SK-N-SH (cell line): ENCODE measurements at regions not wholly inside any gene's neighbourhood (a gene's known extent, or its start where the extent isn't known, plus 50 kb on each side); places are given as distances from the start of the nearest gene placed in this dataset.

Experiments
- CTCF ChIA-PET: fragments of 300-600, 350-600 bp; formaldehyde crosslinking; extraction: SDS; loops from one replicate; lab custom pipeline; 2021; lab: Yijun Ruan, JAX
- POLR2A ChIA-PET: fragments of 350-600 bp; sonication (Branson Sonifier 250); formaldehyde crosslinking; extraction: SDS; loops from one replicate; lab custom pipeline; 2020; ENCODE audit warnings: antibody characterized with exemption, inconsistent platforms; lab: Yijun Ruan, JAX
- DNase-seq: peaks from one replicate; pipeline ENCODE4 v3.0.0; 2012
- H2AFZ ChIP-seq: fragments of 200-600 bp; sonication (generic); 2 replicates; pipeline ENCODE4 v1.8.1; 2016; ENCODE audit warnings: antibody characterized with exemption, mild to moderate bottlenecking, low read depth
- H3F3A ChIP-seq: fragments of 200-600 bp; sonication (generic); replicated peaks from 2 replicates; pipeline ENCODE3; 2016; ENCODE audit warnings: antibody characterized with exemption, mild to moderate bottlenecking; ENCODE audit not compliant: insufficient read depth
- H3K27ac ChIP-seq, 2 experiments: fragments of 200-500 bp in 1 of 2; fragments of 200-600 bp in 1 of 2; sonication (Bioruptor generic) in 1 of 2; sonication (generic), shearing (Covaris generic) in 1 of 2; 2 replicates each; pipeline versions ENCODE4 v1.5.1 to v1.6.1; 2014 to 2016; ENCODE audit warnings: low read depth in 2 of 2, inconsistent platforms in 1 of 2, low read length in 1 of 2, mild to moderate bottlenecking in 1 of 2, mixed read lengths in 1 of 2
- H3K27me3 ChIP-seq: fragments of 200-600 bp; sonication (generic), shearing (Covaris generic); 2 replicates; pipeline ENCODE4 v1.6.1; 2016; ENCODE audit warnings: mixed run types; ENCODE audit not compliant: insufficient read depth
- H3K36me3 ChIP-seq, 2 experiments: fragments of 200-500 bp in 1 of 2; fragments of 200-600 bp in 1 of 2; sonication (Bioruptor generic) in 1 of 2; sonication (generic) in 1 of 2; replicated peaks in 1 of 2; 2 replicates each; pipeline versions ENCODE3 to v1.5.1; 2014 to 2016; ENCODE audit warnings: low read length in 1 of 2, mild to moderate bottlenecking in 1 of 2; ENCODE audit not compliant: insufficient read depth in 2 of 2, control insufficient read depth in 1 of 2
- H3K4me1 ChIP-seq, 2 experiments: fragments of 200-500 bp in 1 of 2; fragments of 200-600 bp in 1 of 2; sonication (Bioruptor generic) in 1 of 2; sonication (generic), shearing (Covaris generic) in 1 of 2; 2 replicates each; pipeline versions ENCODE4 v1.5.1 to v1.6.1; 2014 to 2016; ENCODE audit warnings: low read depth in 1 of 2, low read length in 1 of 2, mixed run types in 1 of 2; ENCODE audit not compliant: insufficient read depth in 2 of 2, control insufficient read depth in 1 of 2
- H3K4me2 ChIP-seq: fragments of 200-600 bp; sonication (generic), shearing (Covaris generic); 2 replicates; pipeline ENCODE4 v1.6.1; 2017; ENCODE audit warnings: mixed run types
- H3K4me3 ChIP-seq, 2 experiments: fragments of 200-500 bp in 1 of 2; fragments of 200-600 bp in 1 of 2; sonication (Bioruptor generic) in 1 of 2; sonication (generic), shearing (Covaris generic) in 1 of 2; 2 replicates each; pipeline versions ENCODE4 v1.5.1 to v1.8.1; 2014 to 2016; ENCODE audit warnings: low read depth in 2 of 2, inconsistent platforms in 1 of 2, low read length in 1 of 2, mild to moderate bottlenecking in 1 of 2, mixed read lengths in 1 of 2, moderate library complexity in 1 of 2
- H3K79me2 ChIP-seq: fragments of 200-600 bp; sonication (generic); 2 replicates; pipeline ENCODE4 v1.8.1; 2017; ENCODE audit warnings: mild to moderate bottlenecking; ENCODE audit not compliant: insufficient read depth
- H3K9ac ChIP-seq: fragments of 200-600 bp; sonication (generic); 2 replicates; pipeline ENCODE4 v1.6.1; 2017; ENCODE audit warnings: mixed run types
- H3K9me2 ChIP-seq: fragments of 200-600 bp; sonication (generic); 2 replicates; pipeline ENCODE4 v1.6.1; 2017; ENCODE audit warnings: mixed run types
- H3K9me3 ChIP-seq: fragments of 200-600 bp; sonication (generic); 2 replicates; pipeline ENCODE4 v1.6.1; 2017; ENCODE audit warnings: mixed run types, mild to moderate bottlenecking, moderate library complexity
- H4K20me1 ChIP-seq: fragments of 200-600 bp; sonication (generic); 2 replicates; pipeline ENCODE4 v1.6.1; 2017; ENCODE audit warnings: mild to moderate bottlenecking, mixed run types; ENCODE audit not compliant: insufficient read depth
- EP300 ChIP-seq, 2 experiments: IDR thresholded peaks; 2 replicates each; pipeline versions ENCODE4 v1.4.0 to v1.6.1; 2012; ENCODE audit warnings: borderline replicate concordance in 1 of 2, low read depth in 1 of 2, low read length in 1 of 2
- NFIC ChIP-seq: IDR thresholded peaks from 2 replicates; pipeline ENCODE4 v1.4.0; 2012; ENCODE audit warnings: borderline replicate concordance
- NRF1 ChIP-seq: IDR thresholded peaks from 2 replicates; pipeline ENCODE4 v1.6.1; 2012; ENCODE audit warnings: low read depth, mild to moderate bottlenecking, low read length
- POLR2AphosphoS5 ChIP-seq: IDR thresholded peaks from 2 replicates; pipeline ENCODE4 v1.6.1; 2012; ENCODE audit warnings: low read depth, low read length
- RAD21 ChIP-seq: IDR thresholded peaks from 2 replicates; pipeline ENCODE4 v1.6.1; 2012; ENCODE audit warnings: mild to moderate bottlenecking, low read length
- RCOR1 ChIP-seq: fragments of 150-350 bp; IDR thresholded peaks from 2 replicates; pipeline ENCODE4 v1.6.1; 2017; ENCODE audit warnings: antibody characterized with exemption, low read length
- RFX5 ChIP-seq: IDR thresholded peaks from 2 replicates; pipeline ENCODE4 v1.6.1; 2012; ENCODE audit warnings: mild to moderate bottlenecking, improper control_type of control experiment, low read length
- TCF12 ChIP-seq: IDR thresholded peaks from 2 replicates; pipeline ENCODE4 v1.4.0; 2012
- TEAD4 ChIP-seq: IDR thresholded peaks from 2 replicates; pipeline ENCODE4 v1.4.0; 2012; ENCODE audit warnings: mild to moderate bottlenecking, borderline replicate concordance; ENCODE audit not compliant: insufficient read depth
- WGBS: methylation state at CpG from one replicate; pipeline ENCODE4 v1.1.6; 2017; ENCODE audit warnings: low lambda C conversion rate; 5-methylcytosine and 5-hydroxymethylcytosine counted together
- TF ChIP-seq, protein P1 (sequence below): fragments of 150-350 bp; IDR thresholded peaks from 2 replicates; pipeline ENCODE4 v1.6.1; 2017; ENCODE audit warnings: antibody characterized with exemption, low read length, low read depth, borderline replicate concordance
- TF ChIP-seq, protein P2 (sequence below): IDR thresholded peaks from 2 replicates; pipeline ENCODE4 v1.4.0; 2012; ENCODE audit warnings: low read depth, borderline replicate concordance
- TF ChIP-seq, protein P3 (sequence below): IDR thresholded peaks from 2 replicates; pipeline ENCODE4 v1.4.0; 2012; ENCODE audit warnings: low read depth, borderline replicate concordance

GRCh38 chr18:30121397-30121796 lies 921.1 kb downstream of the DSC3 start:
- no peaks in the 10 kb centered on the region for H3F3A ChIP-seq
- H3K9me2 ChIP-seq = no peaks in the 10 kb centered on the region
- H3K4me1 ChIP-seq = no peaks in the 10 kb centered on the region
- no peaks in the 10 kb centered on the region for H3K9me3 ChIP-seq
- H4K20me1 ChIP-seq = no peaks in the 10 kb centered on the region
- no peak for TF ChIP-seq RAD21
- TF ChIP-seq, protein P1, sequence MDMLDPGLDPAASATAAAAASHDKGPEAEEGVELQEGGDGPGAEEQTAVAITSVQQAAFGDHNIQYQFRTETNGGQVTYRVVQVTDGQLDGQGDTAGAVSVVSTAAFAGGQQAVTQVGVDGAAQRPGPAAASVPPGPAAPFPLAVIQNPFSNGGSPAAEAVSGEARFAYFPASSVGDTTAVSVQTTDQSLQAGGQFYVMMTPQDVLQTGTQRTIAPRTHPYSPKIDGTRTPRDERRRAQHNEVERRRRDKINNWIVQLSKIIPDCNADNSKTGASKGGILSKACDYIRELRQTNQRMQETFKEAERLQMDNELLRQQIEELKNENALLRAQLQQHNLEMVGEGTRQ = no peak
- no peak for TF ChIP-seq POLR2AphosphoS5
- H3K27me3 ChIP-seq = no peaks in the 10 kb centered on the region
- no peak for DNase-seq
- ChIA-PET CTCF (no interaction called here), POLR2A (no interaction called here)
- 5% methylated on average over 1 of the region's 1 CpG for WGBS
- H3K27ac ChIP-seq = no peak overlapping the region
- H2AFZ ChIP-seq = no peak overlapping the region
- H3K79me2 ChIP-seq = no peaks in the 10 kb centered on the region
- no peaks in the 10 kb centered on the region for H3K36me3 ChIP-seq
- H3K4me2 ChIP-seq = no peak overlapping the region
- H3K9ac ChIP-seq = no peak overlapping the region
- no peak overlapping the region for H3K4me3 ChIP-seq

DNA sequence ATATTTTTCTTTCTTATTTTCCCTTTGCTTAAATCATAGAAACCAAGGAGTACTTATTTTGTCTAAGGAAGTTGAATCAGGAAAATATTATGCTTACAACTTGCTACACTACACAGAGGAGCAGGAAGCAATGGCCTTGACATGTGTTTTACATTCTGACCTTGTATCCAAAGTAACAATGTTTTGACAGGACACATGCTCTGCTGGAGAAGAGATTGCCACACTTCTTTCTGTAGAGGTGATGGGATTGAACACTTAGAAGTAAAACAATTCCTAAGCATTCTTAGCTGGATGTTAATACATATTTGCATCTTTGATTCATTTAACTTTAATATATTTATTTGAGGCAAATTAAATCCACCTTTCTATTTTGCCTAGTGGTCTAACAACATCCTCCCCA lies 929.1 kb downstream of the DSC3 start:
- H3K4me2 ChIP-seq = no peak overlapping the region
- H3K9ac ChIP-seq = no peak overlapping the region
- no peaks in the 10 kb centered on the region for H3K4me1 ChIP-seq
- no peaks in the 10 kb centered on the region for H3K36me3 ChIP-seq
- POLR2A ChIA-PET = no interaction called here
- H3K4me3 ChIP-seq = no peak overlapping the region
- CTCF ChIA-PET = no interaction called here
- H3K27ac ChIP-seq = no peak overlapping the region
- no peaks in the 10 kb centered on the region; the same call in 1 of the 2 replicates for H3K9me2 ChIP-seq
- H2AFZ ChIP-seq = no peak overlapping the region
- DNase-seq = no peak
- H3K79me2 ChIP-seq = no peaks in the 10 kb centered on the region
- no peak for TF ChIP-seq EP300 (IDR thresholded peaks at IDR 0.05; ENCODE audit: borderline replicate concordance in 1 of 2, low read depth in 1 of 2, low read length in 1 of 2)
- TF ChIP-seq RCOR1 = no peak
- no peak for TF ChIP-seq NRF1
- TF ChIP-seq, protein P2, sequence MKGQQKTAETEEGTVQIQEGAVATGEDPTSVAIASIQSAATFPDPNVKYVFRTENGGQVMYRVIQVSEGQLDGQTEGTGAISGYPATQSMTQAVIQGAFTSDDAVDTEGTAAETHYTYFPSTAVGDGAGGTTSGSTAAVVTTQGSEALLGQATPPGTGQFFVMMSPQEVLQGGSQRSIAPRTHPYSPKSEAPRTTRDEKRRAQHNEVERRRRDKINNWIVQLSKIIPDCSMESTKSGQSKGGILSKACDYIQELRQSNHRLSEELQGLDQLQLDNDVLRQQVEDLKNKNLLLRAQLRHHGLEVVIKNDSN = no peak
- H3F3A ChIP-seq = no peaks in the 10 kb centered on the region
- no peaks in the 10 kb centered on the region for H4K20me1 ChIP-seq
- H3K27me3 ChIP-seq = no peaks in the 10 kb centered on the region
- H3K9me3 ChIP-seq = no peaks in the 10 kb centered on the region

- no peaks in the 10 kb centered on the region for H3K9me2 ChIP-seq
- H3K27ac ChIP-seq = no peak overlapping the region
- H2AFZ ChIP-seq = no peak overlapping the region
- no peak overlapping the region for H3K4me2 ChIP-seq
- H3F3A ChIP-seq = no peaks in the 10 kb centered on the region
- H3K27me3 ChIP-seq = no peaks in the 10 kb centered on the region
- H3K4me3 ChIP-seq = no peak overlapping the region
- H4K20me1 ChIP-seq = no peaks in the 10 kb centered on the region
- no peak for DNase-seq
- POLR2A ChIA-PET = no interaction called here
- CTCF ChIA-PET = no interaction called here
- H3K36me3 ChIP-seq = no peaks in the 10 kb centered on the region
- H3K9me3 ChIP-seq = no peaks in the 10 kb centered on the region
- H3K79me2 ChIP-seq = no peaks in the 10 kb centered on the region
- 13% methylated on average over 1 of the region's 1 CpG for WGBS
- no peaks in the 10 kb centered on the region for H3K4me1 ChIP-seq
- no peak overlapping the region for H3K9ac ChIP-seq
- TF ChIP-seq TEAD4 (no peak), RFX5 (no peak), TCF12 (no peak), NFIC (no peak)
- TF ChIP-seq, protein P3, sequence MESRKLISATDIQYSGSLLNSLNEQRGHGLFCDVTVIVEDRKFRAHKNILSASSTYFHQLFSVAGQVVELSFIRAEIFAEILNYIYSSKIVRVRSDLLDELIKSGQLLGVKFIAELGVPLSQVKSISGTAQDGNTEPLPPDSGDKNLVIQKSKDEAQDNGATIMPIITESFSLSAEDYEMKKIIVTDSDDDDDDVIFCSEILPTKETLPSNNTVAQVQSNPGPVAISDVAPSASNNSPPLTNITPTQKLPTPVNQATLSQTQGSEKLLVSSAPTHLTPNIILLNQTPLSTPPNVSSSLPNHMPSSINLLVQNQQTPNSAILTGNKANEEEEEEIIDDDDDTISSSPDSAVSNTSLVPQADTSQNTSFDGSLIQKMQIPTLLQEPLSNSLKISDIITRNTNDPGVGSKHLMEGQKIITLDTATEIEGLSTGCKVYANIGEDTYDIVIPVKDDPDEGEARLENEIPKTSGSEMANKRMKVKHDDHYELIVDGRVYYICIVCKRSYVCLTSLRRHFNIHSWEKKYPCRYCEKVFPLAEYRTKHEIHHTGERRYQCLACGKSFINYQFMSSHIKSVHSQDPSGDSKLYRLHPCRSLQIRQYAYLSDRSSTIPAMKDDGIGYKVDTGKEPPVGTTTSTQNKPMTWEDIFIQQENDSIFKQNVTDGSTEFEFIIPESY = no peak
- TF ChIP-seq, protein P1 = no peak
Observed at GRCh38 chr18:30106356-30106755, 936.2 kb downstream of the DSC3 start.
